ENCODE measurements at regions not wholly inside any gene's neighbourhood (a gene's known extent, or its start where the extent isn't known, plus 50 kb on each side); places are given as distances from the start of the nearest gene placed in this dataset.

DNA sequence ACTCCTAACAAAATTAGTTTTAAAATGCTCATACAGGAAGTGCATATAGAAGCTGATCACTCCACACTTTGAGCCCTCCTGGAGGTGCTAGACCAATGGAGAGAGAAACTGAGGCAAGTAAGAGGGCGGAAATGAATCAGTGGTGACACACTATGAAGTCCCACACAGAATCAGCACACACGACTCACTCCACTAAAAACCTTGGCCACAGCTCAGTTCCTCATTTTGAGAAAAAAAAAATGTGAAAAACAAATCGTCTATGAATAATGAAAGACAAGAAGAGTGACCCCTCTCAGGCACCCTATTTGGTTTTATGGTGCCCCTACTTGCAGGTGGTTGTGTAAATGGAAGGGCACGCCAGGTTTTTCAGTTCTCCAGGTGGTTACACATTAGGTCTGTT, 675.1 kb upstream of the BRINP3 start:
- Histone ChIP-seq H4K8ac (replicated peaks; ENCODE audit: insufficient read length, low read depth, low read length) (no peak overlapping the region), H3K9ac (ENCODE audit: extremely low read depth, insufficient read length, low read length) (no peak overlapping the region)

More for the DNA sequence above, 675.1 kb upstream of the BRINP3 start:
- Histone ChIP-seq H2BK12ac (ENCODE audit: insufficient read length, low read depth, low read length) (no peak overlapping the region), H2BK15ac (ENCODE audit: low read depth, low read length) (no peak overlapping the region), H3K27me3 (ENCODE audit: insufficient read depth, low read length) (no peaks in the 10 kb centered on the region), H3K14ac (ENCODE audit: insufficient read depth, low read length) (no peak overlapping the region), H4K91ac (ENCODE audit: insufficient read length, low read depth, low read length) (no peak overlapping the region), H3K79me1 (ENCODE audit: insufficient read depth, low read depth, low read length, poor library complexity, severe bottlenecking) (no peaks in the 10 kb centered on the region), H2BK120ac (ENCODE audit: low read depth, low read length, poor library complexity, severe bottlenecking) (no peak overlapping the region), H2AFZ (ENCODE audit: low read length) (no peak overlapping the region), H4K20me1 (ENCODE audit: control insufficient read depth, insufficient read depth, insufficient read length) (no peaks in the 10 kb centered on the region), H4K5ac (ENCODE audit: insufficient read length, low read depth, low read length) (no peak overlapping the region), H3K4me2 (ENCODE audit: insufficient read depth, insufficient read length, low read length) (no peak overlapping the region), H2BK5ac (ENCODE audit: insufficient read length, low read length) (no peak overlapping the region), H3K4ac (ENCODE audit: low read depth, low read length) (no peak overlapping the region), H3K9me3 (ENCODE audit: control insufficient read depth, low read depth, low read length) (no peaks in the 10 kb centered on the region), H3T11ph (ENCODE audit: low read length) (no peak overlapping the region), H3K23ac (ENCODE audit: insufficient read length, low read depth, low read length) (no peak overlapping the region), H3K79me2 (ENCODE audit: insufficient read depth, low read length) (no peaks in the 10 kb centered on the region), H2BK20ac (ENCODE audit: low read depth, low read length, poor library complexity, severe bottlenecking) (no peak overlapping the region), H3K56ac (ENCODE audit: insufficient read length, low read depth, low read length) (no peak overlapping the region), H3K4me1 (ENCODE audit: insufficient read depth, low read length) (no peaks in the 10 kb centered on the region), H3K18ac (ENCODE audit: insufficient read length, low read depth, low read length) (no peak overlapping the region), H3K27ac (ENCODE audit: insufficient read length, low read depth, low read length) (no peak overlapping the region), H2AK5ac (ENCODE audit: insufficient read length, low read length) (no peak overlapping the region), H3K23me2 (ENCODE audit: insufficient read length, low read depth, low read length, poor library complexity, severe bottlenecking) (no peaks in the 10 kb centered on the region)
- TF ChIP-seq, protein P1, sequence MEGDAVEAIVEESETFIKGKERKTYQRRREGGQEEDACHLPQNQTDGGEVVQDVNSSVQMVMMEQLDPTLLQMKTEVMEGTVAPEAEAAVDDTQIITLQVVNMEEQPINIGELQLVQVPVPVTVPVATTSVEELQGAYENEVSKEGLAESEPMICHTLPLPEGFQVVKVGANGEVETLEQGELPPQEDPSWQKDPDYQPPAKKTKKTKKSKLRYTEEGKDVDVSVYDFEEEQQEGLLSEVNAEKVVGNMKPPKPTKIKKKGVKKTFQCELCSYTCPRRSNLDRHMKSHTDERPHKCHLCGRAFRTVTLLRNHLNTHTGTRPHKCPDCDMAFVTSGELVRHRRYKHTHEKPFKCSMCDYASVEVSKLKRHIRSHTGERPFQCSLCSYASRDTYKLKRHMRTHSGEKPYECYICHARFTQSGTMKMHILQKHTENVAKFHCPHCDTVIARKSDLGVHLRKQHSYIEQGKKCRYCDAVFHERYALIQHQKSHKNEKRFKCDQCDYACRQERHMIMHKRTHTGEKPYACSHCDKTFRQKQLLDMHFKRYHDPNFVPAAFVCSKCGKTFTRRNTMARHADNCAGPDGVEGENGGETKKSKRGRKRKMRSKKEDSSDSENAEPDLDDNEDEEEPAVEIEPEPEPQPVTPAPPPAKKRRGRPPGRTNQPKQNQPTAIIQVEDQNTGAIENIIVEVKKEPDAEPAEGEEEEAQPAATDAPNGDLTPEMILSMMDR (conservative IDR thresholded peaks at IDR 0.05): no peak
- peaks cover 0 to 9% of the 10 kb centered on the region in 2 experiments; a peak in 3 of 4 replicates for H3K4me1 Mint-ChIP-seq
- no peak overlapping the region for H3K4me3 Mint-ChIP-seq
- H3K27ac Mint-ChIP-seq: no peak overlapping the region
- no CpG with 5 or more reads among the region's 4 CpGs for WGBS (ENCODE audit: extremely low coverage, insufficient read length, low lambda C conversion rate)
- no peaks in the 10 kb centered on the region for H3K9me3 Mint-ChIP-seq
- DNase-seq: no peak
- no peaks in the 10 kb centered on the region for H3K27me3 Mint-ChIP-seq (ENCODE audit: low read depth)
- no peaks in the 10 kb centered on the region for H3K36me3 Mint-ChIP-seq (ENCODE audit: insufficient read depth in 1 of 3, low read depth in 3 of 3)
